Endodermal cell (in vitro differentiated cells): ENCODE measurements at regions not wholly inside any gene's neighbourhood (a gene's known extent, or its start where the extent isn't known, plus 50 kb on each side); places are given as distances from the start of the nearest gene placed in this dataset.

Experiments
- DNase-seq: peaks from one replicate; pipeline ENCODE4 v3.0.0-alpha.2; 2017
- H3K27ac ChIP-seq: 2 replicates; pipeline ENCODE4 v1.5.1; 2013; ENCODE audit warnings: mild to moderate bottlenecking, low read depth, low read length, moderate library complexity
- H3K27me3 ChIP-seq: 2 replicates; pipeline ENCODE4 v1.6.1; 2013; ENCODE audit warnings: mild to moderate bottlenecking, low read length, moderate library complexity; ENCODE audit not compliant: insufficient read depth, control insufficient read depth, poor library complexity, severe bottlenecking
- H3K36me3 ChIP-seq: 2 replicates; pipeline ENCODE4 v1.7.0; 2013; ENCODE audit warnings: mild to moderate bottlenecking, low read length, moderate library complexity; ENCODE audit not compliant: control insufficient read depth, insufficient read depth
- H3K4me1 ChIP-seq: one replicate; pipeline ENCODE4 v1.7.0; 2013; ENCODE audit warnings: low read length; ENCODE audit not compliant: control insufficient read depth, insufficient read depth
- H3K4me3 ChIP-seq: 2 replicates; pipeline ENCODE4 v1.5.1; 2013; ENCODE audit warnings: mild to moderate bottlenecking, low read length, moderate library complexity
- H3K9ac ChIP-seq: 2 replicates; pipeline ENCODE4 v1.6.1; 2013; ENCODE audit warnings: mild to moderate bottlenecking, low read length, moderate library complexity; ENCODE audit not compliant: poor library complexity, severe bottlenecking; ENCODE audit errors: extremely low read depth
- H3K9me3 ChIP-seq: 2 replicates; pipeline ENCODE4 v1.6.1; 2013; ENCODE audit warnings: mild to moderate bottlenecking, low read length, moderate library complexity; ENCODE audit not compliant: control insufficient read depth
- H3K27ac Mint-ChIP-seq: 2 replicates; pipeline ENCODE4 v1.8.0; 2020; ENCODE audit warnings: mixed read lengths
- H3K27me3 Mint-ChIP-seq: 2 replicates; pipeline ENCODE4 v1.8.0; 2021; ENCODE audit warnings: mild to moderate bottlenecking, mixed read lengths; ENCODE audit not compliant: insufficient read depth
- H3K36me3 Mint-ChIP-seq: 2 replicates; pipeline ENCODE4 v1.8.0; 2020; ENCODE audit warnings: low read depth, mixed read lengths
- H3K4me1 Mint-ChIP-seq: 2 replicates; pipeline ENCODE4 v1.8.0; 2020; ENCODE audit warnings: mixed read lengths
- H3K4me3 Mint-ChIP-seq: 2 replicates; pipeline ENCODE4 v1.8.0; 2020; ENCODE audit warnings: mild to moderate bottlenecking, moderate library complexity, mixed read lengths
- H3K9me3 Mint-ChIP-seq: 2 replicates; pipeline ENCODE4 v1.8.0; 2020; ENCODE audit warnings: mild to moderate bottlenecking, mixed read lengths
- CTCF ChIP-seq: fragments of 200-600 bp; sonication (generic); conservative IDR thresholded peaks from 2 replicates; pipeline ENCODE4 v1.5.0; 2021; ENCODE audit warnings: antibody characterized with exemption, mild to moderate bottlenecking
- WGBS, 2 experiments: methylation state at CpG; one replicate each; pipeline versions ENCODE4 v1.1.5 to v1.1.7; 2013; ENCODE audit warnings: missing lambda C conversion rate in 2 of 2, mixed read lengths in 1 of 2; ENCODE audit not compliant: insufficient coverage in 1 of 2, insufficient read length in 1 of 2; 5-methylcytosine and 5-hydroxymethylcytosine counted together

- Mint-ChIP-seq H3K27me3 (no peaks in the 10 kb centered on the region), H3K4me1 (peaks cover 31% of the 10 kb centered on the region), H3K36me3 (no peaks in the 10 kb centered on the region), H3K4me3 (no peak overlapping the region), H3K9me3 (no peaks in the 10 kb centered on the region), H3K27ac (no peak overlapping the region)
- no peak for DNase-seq
- TF ChIP-seq CTCF: no peak
- Histone ChIP-seq H3K9ac (no peak overlapping the region), H3K4me3 (no peak overlapping the region), H3K27me3 (no peaks in the 10 kb centered on the region), H3K4me1 (peaks cover 18% of the 10 kb centered on the region), H3K9me3 (no peaks in the 10 kb centered on the region), H3K36me3 (no peaks in the 10 kb centered on the region), H3K27ac (no peak overlapping the region)
- WGBS, 2 experiments: 84 to 88% methylated on average over 3 of the region's 3 CpGs
Measured at GRCh38 chr3:177683586-177683985, 486.3 kb upstream of the TBL1XR1 start.

- H3K9me3 Mint-ChIP-seq: no peaks in the 10 kb centered on the region
- no peaks in the 10 kb centered on the region for H3K9me3 ChIP-seq
- H3K27me3 Mint-ChIP-seq: no peaks in the 10 kb centered on the region
- no peak for DNase-seq
- no peaks in the 10 kb centered on the region for H3K36me3 Mint-ChIP-seq
- H3K4me1 Mint-ChIP-seq: peaks cover 19% of the 10 kb centered on the region
- TF ChIP-seq CTCF: no peak
- H3K27ac ChIP-seq: no peak overlapping the region
- H3K4me3 Mint-ChIP-seq: no peak overlapping the region
- no peak overlapping the region for H3K4me3 ChIP-seq
- H3K4me1 ChIP-seq: peaks cover 10% of the 10 kb centered on the region
- H3K27me3 ChIP-seq: no peaks in the 10 kb centered on the region
- H3K27ac Mint-ChIP-seq: no peak overlapping the region
- H3K36me3 ChIP-seq: no peaks in the 10 kb centered on the region
- no peak overlapping the region for H3K9ac ChIP-seq
- 93 to 100% methylated on average over 3 to 8 of the region's 8 CpGs for WGBS, 2 experiments
Measured at GRCh38 chr3:177686671-177687070, 489.4 kb upstream of the TBL1XR1 start.

GRCh38 chr3:177687291-177687690, 490.0 kb upstream of the TBL1XR1 start:
- no peaks in the 10 kb centered on the region for H3K36me3 Mint-ChIP-seq
- H3K9me3 ChIP-seq: no peaks in the 10 kb centered on the region
- H3K4me3 Mint-ChIP-seq: no peak overlapping the region
- TF ChIP-seq CTCF: no peak
- H3K4me1 Mint-ChIP-seq: peaks cover 13% of the 10 kb centered on the region
- H3K9me3 Mint-ChIP-seq: no peaks in the 10 kb centered on the region
- H3K27ac ChIP-seq: no peak overlapping the region
- 88 to 92% methylated on average over 4 of the region's 4 CpGs for WGBS, 2 experiments
- peaks cover 5% of the 10 kb centered on the region for H3K4me1 ChIP-seq
- H3K4me3 ChIP-seq: no peak overlapping the region
- no peak for DNase-seq
- no peak overlapping the region for H3K9ac ChIP-seq
- H3K27me3 ChIP-seq: no peaks in the 10 kb centered on the region
- H3K36me3 ChIP-seq: no peaks in the 10 kb centered on the region
- H3K27me3 Mint-ChIP-seq: no peaks in the 10 kb centered on the region
- no peak overlapping the region for H3K27ac Mint-ChIP-seq
